Neural progenitor cell (in vitro differentiated cells): ENCODE measurements at regions not wholly inside any gene's neighbourhood (a gene's known extent, or its start where the extent isn't known, plus 50 kb on each side); places are given as distances from the start of the nearest gene placed in this dataset.

Experiments used
- DNase-seq: peaks from one replicate; pipeline ENCODE4 v3.0.0-alpha.2; 2016; ENCODE audit warnings: low spot score
- H2AFZ ChIP-seq: fragments of 200-600 bp; sonication (generic); replicated peaks from 2 replicates; pipeline ENCODE4 v1.6.1; 2016; ENCODE audit warnings: antibody characterized with exemption
- H3F3A ChIP-seq: fragments of 200-600 bp; sonication (generic); 2 replicates; pipeline ENCODE4 v1.6.1; 2016; ENCODE audit warnings: antibody characterized with exemption, low read depth
- H3K27ac ChIP-seq: fragments of 200-600 bp; sonication (generic); 2 replicates; pipeline ENCODE4 v1.5.1; 2016; ENCODE audit warnings: mild to moderate bottlenecking
- H3K27me3 ChIP-seq: fragments of 200-600 bp; sonication (generic); 2 replicates; pipeline ENCODE4 v1.6.1; 2016; ENCODE audit warnings: mild to moderate bottlenecking, moderate library complexity
- H3K36me3 ChIP-seq: fragments of 200-600 bp; sonication (generic); 2 replicates; pipeline ENCODE4 v1.5.1; 2016
- H3K4me1 ChIP-seq: fragments of 200-600 bp; sonication (generic); 2 replicates; pipeline ENCODE4 v1.6.1; 2016; ENCODE audit warnings: mixed run types
- H3K4me2 ChIP-seq: fragments of 200-600 bp; sonication (generic); 2 replicates; pipeline ENCODE4 v1.6.1; 2016
- H3K4me3 ChIP-seq: fragments of 200-600 bp; sonication (generic); 2 replicates; pipeline ENCODE4 v1.5.1; 2016
- H3K79me2 ChIP-seq: fragments of 200-600 bp; sonication (generic); 2 replicates; pipeline ENCODE4 v1.6.1; 2016; ENCODE audit warnings: low read depth
- H3K9ac ChIP-seq: fragments of 200-600 bp; sonication (generic); 2 replicates; pipeline ENCODE4 v1.6.1; 2016
- H3K9me3 ChIP-seq: fragments of 200-600 bp; sonication (generic); 2 replicates; pipeline ENCODE4 v1.5.1; 2016; ENCODE audit warnings: low read depth
- H4K20me1 ChIP-seq: fragments of 200-600 bp; sonication (generic); 2 replicates; pipeline ENCODE4 v1.6.1; 2016; ENCODE audit warnings: low read depth
- H3K27ac Mint-ChIP-seq: 3 replicates; pipeline ENCODE4 v1.8.0; 2021; ENCODE audit warnings: mixed read lengths
- H3K27me3 Mint-ChIP-seq: 2 replicates; pipeline ENCODE4 v1.8.0; 2022; ENCODE audit warnings: low read depth, mild to moderate bottlenecking, inconsistent platforms, moderate library complexity, mixed read lengths; ENCODE audit not compliant: insufficient read depth
- H3K36me3 Mint-ChIP-seq: 3 replicates; pipeline ENCODE4 v1.8.0; 2021; ENCODE audit warnings: mixed read lengths
- H3K4me1 Mint-ChIP-seq: 3 replicates; pipeline ENCODE4 v1.8.0; 2021; ENCODE audit warnings: mixed read lengths
- H3K4me3 Mint-ChIP-seq: 3 replicates; pipeline ENCODE4 v1.8.0; 2021; ENCODE audit warnings: mild to moderate bottlenecking, moderate library complexity, mixed read lengths
- H3K9me3 Mint-ChIP-seq: 3 replicates; pipeline ENCODE4 v1.8.0; 2020; ENCODE audit warnings: mixed read lengths
- EZH2 ChIP-seq: fragments of 200-600 bp; sonication (generic); IDR thresholded peaks from 2 replicates; pipeline ENCODE4 v1.6.1; 2017; ENCODE audit warnings: antibody characterized with exemption, mild to moderate bottlenecking, moderate library complexity
- EZH2phosphoT487 ChIP-seq: fragments of 200-600 bp; sonication (generic); IDR thresholded peaks from 2 replicates; pipeline ENCODE4 v1.6.1; 2017; ENCODE audit warnings: antibody characterized with exemption
- TF ChIP-seq, protein P1 (sequence below): fragments of 200-600 bp; sonication (generic); IDR thresholded peaks from 2 replicates; pipeline ENCODE4 v1.5.1; 2017; ENCODE audit warnings: antibody characterized with exemption, mild to moderate bottlenecking

DNA sequence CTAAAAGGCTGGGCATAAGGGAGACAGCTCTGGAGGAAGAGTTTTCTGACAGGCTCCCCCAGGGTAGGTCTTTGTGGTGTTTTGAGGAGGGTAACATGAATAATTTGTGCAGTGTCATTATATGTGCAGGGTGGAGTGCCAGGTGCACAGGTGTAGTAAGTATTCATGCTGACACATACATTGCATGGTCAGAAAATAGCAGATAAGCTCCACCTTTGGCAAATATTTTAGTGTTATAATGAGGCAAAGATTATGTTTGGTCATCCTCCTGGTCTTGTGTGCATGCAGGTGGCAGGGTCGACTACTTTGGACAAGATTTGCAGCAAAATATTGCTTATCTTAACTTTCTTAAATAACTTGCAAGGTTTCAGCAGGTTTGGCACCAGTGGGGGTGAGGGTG, 910.4 kb upstream of the PCDH10 start:
- H3K27ac Mint-ChIP-seq, result no peak overlapping the region
- peaks cover 3% of the 10 kb centered on the region for H3K4me1 Mint-ChIP-seq
- H2AFZ ChIP-seq, result no peak overlapping the region

DNA sequence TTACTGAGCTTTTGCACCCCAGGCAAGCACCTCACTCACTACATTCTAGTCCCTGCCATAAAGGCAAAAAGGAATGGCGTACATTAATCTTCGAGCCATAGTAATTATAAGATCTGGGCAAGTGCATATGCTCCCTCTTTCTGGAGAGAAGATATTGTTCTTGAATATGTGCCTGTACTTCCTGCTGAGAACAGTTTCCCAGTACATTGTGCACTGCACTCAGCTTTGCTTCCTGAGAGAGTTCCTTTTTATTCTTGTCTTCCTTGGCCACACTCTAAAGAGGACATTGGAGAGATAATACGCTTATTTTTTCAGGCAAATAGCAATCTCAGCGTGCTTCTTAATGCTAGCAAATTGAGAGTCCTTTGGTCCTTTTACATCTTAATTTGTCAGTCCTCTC, 909.0 kb upstream of the PCDH10 start:
- Histone ChIP-seq H4K20me1 (no peaks in the 10 kb centered on the region), H3K4me3 (no peak overlapping the region), H2AFZ (no peak overlapping the region), H3K27me3 (no peaks in the 10 kb centered on the region), H3K27ac (no peak overlapping the region), H3K4me2 (no peak overlapping the region), H3K9me3 (no peaks in the 10 kb centered on the region), H3K36me3 (no peaks in the 10 kb centered on the region), H3K79me2 (no peaks in the 10 kb centered on the region), H3K9ac (no peak overlapping the region), H3K4me1 (no peaks in the 10 kb centered on the region), H3F3A (no peaks in the 10 kb centered on the region)
- no peak for TF ChIP-seq EZH2
- Mint-ChIP-seq H3K4me1 (peaks cover 3% of the 10 kb centered on the region), H3K27me3 (peaks cover 5% of the 10 kb centered on the region), H3K36me3 (no peaks in the 10 kb centered on the region), H3K9me3 (peaks cover 3% of the 10 kb centered on the region), H3K27ac (no peak overlapping the region), H3K4me3 (no peak overlapping the region)
- no peak for DNase-seq

More for the DNA sequence above, 910.4 kb upstream of the PCDH10 start:
- H3K27me3 ChIP-seq, result no peaks in the 10 kb centered on the region
- no peaks in the 10 kb centered on the region for H3F3A ChIP-seq
- no peak for DNase-seq
- H3K27me3 Mint-ChIP-seq, result peaks cover 5% of the 10 kb centered on the region
- H3K4me1 ChIP-seq, result no peaks in the 10 kb centered on the region
- no peak overlapping the region for H3K4me3 Mint-ChIP-seq
- H3K4me3 ChIP-seq, result no peak overlapping the region
- H3K9me3 Mint-ChIP-seq, result peaks cover 3% of the 10 kb centered on the region
- H3K9me3 ChIP-seq, result no peaks in the 10 kb centered on the region
- no peak for TF ChIP-seq EZH2
- no peak for TF ChIP-seq EZH2phosphoT487
- TF ChIP-seq, protein P1, sequence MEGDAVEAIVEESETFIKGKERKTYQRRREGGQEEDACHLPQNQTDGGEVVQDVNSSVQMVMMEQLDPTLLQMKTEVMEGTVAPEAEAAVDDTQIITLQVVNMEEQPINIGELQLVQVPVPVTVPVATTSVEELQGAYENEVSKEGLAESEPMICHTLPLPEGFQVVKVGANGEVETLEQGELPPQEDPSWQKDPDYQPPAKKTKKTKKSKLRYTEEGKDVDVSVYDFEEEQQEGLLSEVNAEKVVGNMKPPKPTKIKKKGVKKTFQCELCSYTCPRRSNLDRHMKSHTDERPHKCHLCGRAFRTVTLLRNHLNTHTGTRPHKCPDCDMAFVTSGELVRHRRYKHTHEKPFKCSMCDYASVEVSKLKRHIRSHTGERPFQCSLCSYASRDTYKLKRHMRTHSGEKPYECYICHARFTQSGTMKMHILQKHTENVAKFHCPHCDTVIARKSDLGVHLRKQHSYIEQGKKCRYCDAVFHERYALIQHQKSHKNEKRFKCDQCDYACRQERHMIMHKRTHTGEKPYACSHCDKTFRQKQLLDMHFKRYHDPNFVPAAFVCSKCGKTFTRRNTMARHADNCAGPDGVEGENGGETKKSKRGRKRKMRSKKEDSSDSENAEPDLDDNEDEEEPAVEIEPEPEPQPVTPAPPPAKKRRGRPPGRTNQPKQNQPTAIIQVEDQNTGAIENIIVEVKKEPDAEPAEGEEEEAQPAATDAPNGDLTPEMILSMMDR, result no peak
- H3K36me3 Mint-ChIP-seq, result no peaks in the 10 kb centered on the region
- no peaks in the 10 kb centered on the region for H3K79me2 ChIP-seq
- no peaks in the 10 kb centered on the region for H3K36me3 ChIP-seq
- H3K9ac ChIP-seq, result no peak overlapping the region
- H4K20me1 ChIP-seq, result no peaks in the 10 kb centered on the region
- H3K4me2 ChIP-seq, result no peak overlapping the region
- H3K27ac ChIP-seq, result no peak overlapping the region

DNA sequence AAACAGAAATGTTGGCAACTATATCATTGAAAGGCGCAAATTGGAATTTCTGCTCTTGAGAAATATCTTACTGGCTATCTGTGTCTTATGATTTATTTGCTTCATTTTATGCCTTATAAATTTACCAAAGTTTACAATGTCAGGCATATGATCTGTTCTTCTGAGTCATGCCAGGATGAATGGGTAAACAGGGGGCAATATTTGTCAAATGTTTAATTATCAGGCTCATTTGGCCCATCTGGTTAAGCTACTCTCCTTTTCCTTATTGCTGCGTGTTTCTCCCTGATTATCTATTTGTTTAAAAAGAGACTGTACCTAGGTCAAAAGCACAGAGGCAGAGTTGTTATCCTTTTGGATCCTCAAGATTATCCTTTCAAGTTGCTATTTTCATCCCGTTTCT, 903.8 kb upstream of the PCDH10 start:
- no peaks in the 10 kb centered on the region for H3K36me3 Mint-ChIP-seq

DNA sequence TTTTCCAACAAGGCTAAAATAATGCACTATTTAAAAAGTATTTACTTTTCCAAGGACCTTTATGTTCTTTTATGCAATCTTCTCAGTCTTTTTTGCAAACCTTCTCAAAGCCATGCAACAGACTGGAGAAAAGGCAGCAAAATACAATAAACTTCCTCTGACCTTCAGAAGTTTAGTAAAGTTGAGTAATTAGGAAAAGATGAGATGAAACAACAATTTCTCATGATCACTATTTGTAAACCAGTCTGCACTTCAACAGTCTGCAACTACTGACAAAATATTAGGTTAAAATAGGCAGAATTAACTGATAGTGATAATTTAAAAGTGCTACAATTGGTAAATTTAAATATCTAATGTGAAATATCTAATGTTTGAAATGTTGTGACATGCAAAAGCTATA, 884.9 kb upstream of the PCDH10 start:
- no peaks in the 10 kb centered on the region for H3F3A ChIP-seq
- H4K20me1 ChIP-seq, result no peaks in the 10 kb centered on the region
- no peaks in the 10 kb centered on the region for H3K9me3 ChIP-seq
- no peaks in the 10 kb centered on the region for H3K36me3 ChIP-seq
- TF ChIP-seq, protein P1, result no peak
- no peak for TF ChIP-seq EZH2
- no peak for TF ChIP-seq EZH2phosphoT487
- no peaks in the 10 kb centered on the region for H3K4me1 ChIP-seq
- no peaks in the 10 kb centered on the region for H3K27me3 ChIP-seq
- no peaks in the 10 kb centered on the region for H3K79me2 ChIP-seq
- Mint-ChIP-seq H3K4me3 (no peak overlapping the region), H3K9me3 (no peaks in the 10 kb centered on the region), H3K36me3 (no peaks in the 10 kb centered on the region), H3K4me1 (no peaks in the 10 kb centered on the region), H3K27me3 (no peaks in the 10 kb centered on the region), H3K27ac (no peak overlapping the region)
- H3K4me3 ChIP-seq, result no peak overlapping the region
- H3K9ac ChIP-seq, result no peak overlapping the region
- DNase-seq, result no peak
- no peak overlapping the region for H2AFZ ChIP-seq
- no peak overlapping the region for H3K4me2 ChIP-seq
- no peak overlapping the region for H3K27ac ChIP-seq

More for the DNA sequence above, 903.8 kb upstream of the PCDH10 start:
- Histone ChIP-seq H3K79me2 (no peaks in the 10 kb centered on the region), H3K4me2 (no peak overlapping the region), H2AFZ (no peak overlapping the region), H3K9ac (no peak overlapping the region), H3K27ac (no peak overlapping the region), H3K36me3 (no peaks in the 10 kb centered on the region), H3K4me1 (no peaks in the 10 kb centered on the region), H3F3A (no peaks in the 10 kb centered on the region), H3K4me3 (no peak overlapping the region), H3K27me3 (no peaks in the 10 kb centered on the region), H4K20me1 (no peaks in the 10 kb centered on the region), H3K9me3 (no peaks in the 10 kb centered on the region)
- peaks cover 3% of the 10 kb centered on the region for H3K9me3 Mint-ChIP-seq
- DNase-seq, result no peak
- no peaks in the 10 kb centered on the region for H3K4me1 Mint-ChIP-seq
- no peak overlapping the region for H3K4me3 Mint-ChIP-seq
- no peaks in the 10 kb centered on the region for H3K27me3 Mint-ChIP-seq
- TF ChIP-seq EZH2phosphoT487 (no peak), EZH2 (no peak)
- TF ChIP-seq, protein P1, result no peak
- H3K27ac Mint-ChIP-seq, result no peak overlapping the region
